NCI-H82 (cell line): ENCODE measurements at regions not wholly inside any gene's neighbourhood (a gene's known extent, or its start where the extent isn't known, plus 50 kb on each side); places are given as distances from the start of the nearest gene placed in this dataset.
"Not testable (repeated sequence)": the region's sequence is repeated elsewhere in the genome, so short reads cannot be mapped to it uniquely, and the experiment has no call there.

Source experiments
- DNase-seq: peaks from one replicate; lab custom pipeline; 2025; lab: John Stamatoyannopoulos, UW

DNA sequence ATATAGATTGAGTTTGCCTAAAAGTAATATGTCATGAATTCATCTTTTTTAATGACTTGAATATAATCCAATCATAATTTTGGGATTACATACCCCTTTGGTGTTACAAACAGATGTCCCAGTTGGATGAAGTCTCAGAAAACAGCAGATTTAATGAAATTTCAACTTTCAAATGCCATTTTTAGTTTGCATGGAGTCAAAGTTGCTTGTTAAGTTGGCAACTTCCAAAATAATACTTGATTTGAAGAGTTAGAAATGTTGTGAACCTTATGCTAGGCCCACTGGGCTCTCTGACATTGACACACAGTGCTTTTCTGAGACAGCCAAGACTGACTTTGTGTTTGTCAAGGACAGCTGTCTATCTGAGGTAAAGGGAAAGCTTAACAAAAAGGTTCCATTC, 248.1 kb downstream of the KIF20B start:
- no peak for DNase-seq

DNA sequence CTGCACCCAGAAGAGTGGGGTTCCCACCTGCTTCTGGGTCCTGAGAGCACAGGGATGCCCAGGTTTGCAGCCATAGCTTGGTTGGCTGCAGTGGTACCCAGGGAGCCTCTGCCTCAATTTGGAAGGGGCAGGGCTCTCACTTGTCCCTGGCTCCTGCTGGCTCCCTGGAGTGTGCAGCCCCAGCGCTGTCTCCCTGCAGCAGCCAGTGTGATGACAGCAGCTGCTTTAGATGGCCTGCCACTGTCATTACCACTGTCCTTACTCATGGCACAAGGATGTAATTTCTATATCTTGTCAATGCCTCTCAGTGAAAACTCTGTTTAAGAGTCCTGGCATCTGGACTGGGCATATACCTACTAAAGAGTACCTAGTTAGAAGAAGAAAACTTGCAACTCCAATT, 250.9 kb downstream of the KIF20B start:
- no peak for DNase-seq

DNA sequence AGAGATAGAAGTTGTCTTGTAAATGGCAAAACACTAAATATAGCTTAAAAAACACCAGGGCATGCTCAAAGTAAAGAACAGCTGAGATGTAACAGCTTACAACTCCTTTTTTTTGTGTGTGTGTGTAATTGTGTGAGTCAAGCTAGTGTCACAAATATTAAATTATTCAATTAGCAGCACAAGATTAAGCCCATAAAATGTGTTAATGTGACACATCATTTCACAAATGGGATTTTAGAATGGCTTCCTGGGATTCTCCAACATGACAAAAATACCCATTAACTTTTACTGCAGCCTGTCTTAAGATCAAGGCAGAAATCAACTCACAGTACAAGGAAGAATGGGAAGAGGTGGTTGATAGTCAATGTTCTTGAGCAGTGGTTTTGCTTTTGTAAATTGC, 251.4 kb downstream of the KIF20B start:
- DNase-seq = no peak

DNA sequence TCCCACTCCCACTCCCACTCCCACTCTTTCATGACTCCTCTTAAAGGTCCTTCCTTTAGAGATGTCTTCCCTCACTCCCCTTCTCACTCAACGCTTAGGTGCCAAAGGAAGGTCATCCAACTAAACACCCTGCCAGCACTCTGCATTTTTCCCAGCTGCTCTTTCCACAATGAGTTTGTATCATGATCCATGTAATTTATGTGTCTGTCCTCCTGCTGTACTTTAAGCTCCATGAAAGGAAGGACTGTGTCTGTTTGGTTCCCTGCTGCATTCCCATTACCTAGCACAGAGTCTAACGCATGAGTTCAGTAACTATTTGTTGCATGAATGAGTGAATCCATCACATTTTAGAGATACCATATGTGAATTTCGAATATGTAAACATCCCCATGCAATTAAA, 252.7 kb downstream of the KIF20B start:
- no peak for DNase-seq

DNA sequence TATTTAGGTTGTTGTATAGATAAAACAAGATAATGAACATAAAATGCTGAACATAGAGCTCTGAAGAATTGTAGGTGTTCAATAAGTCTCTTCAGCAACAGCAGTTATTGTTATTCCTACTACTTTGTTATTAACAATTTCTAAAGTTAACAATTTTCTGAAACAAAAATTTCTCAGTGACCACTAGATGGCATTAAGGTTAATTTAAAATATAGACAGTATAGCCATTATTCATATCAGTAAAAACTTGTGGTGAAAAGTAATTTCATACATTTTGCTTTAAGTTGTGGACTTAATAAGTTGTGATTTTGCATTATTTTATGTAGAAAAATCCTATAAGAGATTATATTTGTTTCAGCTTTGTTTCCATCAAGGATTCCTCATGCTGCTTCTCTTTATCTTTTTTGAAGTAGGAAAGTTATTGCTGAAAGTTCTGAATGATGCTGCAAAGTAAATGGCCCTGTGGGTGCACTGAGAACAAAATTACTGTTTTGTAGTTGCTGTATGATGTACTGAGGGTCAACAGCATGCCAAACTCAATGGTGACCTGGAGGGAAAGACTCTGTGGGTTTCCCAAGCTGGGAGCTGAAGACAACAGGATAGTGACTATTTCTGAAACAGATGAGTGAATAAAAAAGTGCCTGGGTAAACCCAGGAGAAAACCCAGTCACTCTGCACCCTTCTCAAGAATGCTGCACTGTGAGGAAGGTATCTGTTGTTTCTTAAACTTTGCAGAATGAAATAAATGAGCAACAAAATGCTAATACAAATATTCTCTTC, 253.6 kb downstream of the KIF20B start:
- DNase-seq = no peak

DNA sequence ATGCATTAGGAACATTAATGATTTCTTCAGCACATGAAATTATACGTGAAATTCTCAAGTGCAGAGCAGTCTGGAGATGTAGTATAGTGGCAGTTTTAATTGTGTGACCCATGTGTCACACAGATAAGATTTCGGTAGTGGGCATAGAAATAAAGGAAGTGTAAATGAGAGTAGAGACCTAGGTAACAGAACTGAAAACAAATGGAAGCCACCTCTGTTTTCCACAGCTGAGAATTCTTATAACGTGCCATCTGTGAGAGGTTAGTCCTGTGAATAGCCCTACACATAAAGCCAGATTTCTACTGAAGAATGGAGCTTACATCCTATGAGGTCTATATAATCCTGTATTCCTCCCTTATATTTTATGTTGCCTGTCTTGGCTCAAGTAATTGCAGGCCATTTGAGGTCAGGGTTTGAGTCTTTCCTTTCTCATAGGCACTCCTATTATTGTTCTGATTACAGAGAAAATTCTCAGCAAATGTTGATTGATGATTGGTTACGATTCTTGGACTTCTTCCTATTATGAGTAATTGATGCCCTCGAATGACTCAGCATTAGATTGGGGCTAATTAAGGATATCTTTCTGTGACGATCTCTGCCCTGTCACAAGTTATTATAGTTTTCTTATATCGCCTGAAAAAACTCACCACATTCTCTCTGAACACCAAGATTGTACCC, 258.2 kb downstream of the KIF20B start:
- DNase-seq = no peak

DNA sequence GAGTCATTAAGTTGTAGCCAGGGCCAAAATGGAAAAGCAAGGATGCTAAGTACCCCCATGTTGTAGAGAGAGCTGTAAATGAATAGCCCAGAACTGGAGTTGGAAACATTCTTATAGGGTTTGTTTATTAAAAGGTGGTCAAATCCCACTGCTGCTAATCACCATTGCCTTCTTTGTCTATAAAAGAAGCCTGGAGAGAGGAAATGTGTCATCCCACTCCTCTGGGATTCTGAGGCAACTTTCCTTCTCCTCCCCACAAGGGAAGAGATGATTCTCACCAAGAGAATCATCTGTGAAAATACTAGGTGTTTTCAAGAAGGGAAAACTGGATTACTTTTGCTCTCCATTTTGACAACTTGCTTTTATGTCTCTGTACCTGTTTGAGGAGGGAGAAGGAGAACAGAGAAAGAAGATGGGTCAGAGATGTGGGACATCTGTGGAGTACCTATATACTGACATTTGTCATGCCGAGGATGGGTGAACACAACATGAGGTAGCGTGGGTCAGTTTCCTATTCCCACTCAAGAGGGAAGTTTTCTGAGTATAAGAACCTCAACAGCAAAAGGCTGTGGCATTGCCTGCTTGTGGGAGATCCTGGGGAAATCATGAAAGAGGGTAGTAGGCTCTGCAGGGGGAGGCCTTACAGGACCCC, 262.2 kb downstream of the KIF20B start:
- no peak for DNase-seq

DNA sequence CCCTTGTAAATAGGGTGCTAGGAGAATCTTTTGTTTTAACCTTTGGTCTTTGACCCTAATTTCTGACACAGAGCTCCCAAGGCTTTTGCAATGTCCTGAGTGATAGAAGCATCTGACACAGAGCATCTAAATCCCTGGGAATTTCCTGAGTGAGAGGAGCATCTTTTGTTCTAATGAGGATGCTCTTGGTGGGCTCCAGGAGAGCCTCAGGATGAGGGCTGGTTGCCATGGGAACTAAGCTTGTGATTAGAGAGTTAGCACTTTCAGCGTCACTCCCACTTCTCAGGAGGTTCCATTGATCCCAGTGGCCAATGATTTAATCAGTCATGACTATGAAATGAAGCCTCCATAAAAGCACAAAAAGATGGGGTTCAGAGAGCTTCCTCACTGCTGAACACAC, 264.8 kb downstream of the KIF20B start:
- DNase-seq = peak; percentile 48

DNA sequence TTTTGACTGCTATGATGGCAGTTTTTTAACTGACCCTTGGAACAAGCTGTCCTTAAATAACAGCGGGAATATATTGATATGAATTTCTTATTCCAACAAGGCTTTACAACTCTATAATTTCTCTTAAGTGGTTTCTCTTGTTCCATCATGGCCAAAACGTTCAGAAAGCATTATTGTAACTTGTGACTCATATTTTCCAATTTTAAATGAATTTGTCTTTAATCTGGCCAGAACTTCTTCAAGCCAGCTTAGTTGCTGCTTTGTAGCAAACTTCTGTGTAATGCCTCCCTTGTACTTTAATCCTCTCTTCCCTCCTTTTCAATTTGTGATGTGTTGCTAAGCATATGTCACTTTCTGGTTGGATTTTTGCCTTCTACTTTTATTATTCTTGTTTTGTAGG, 271.9 kb downstream of the KIF20B start:
- DNase-seq = no peak

DNA sequence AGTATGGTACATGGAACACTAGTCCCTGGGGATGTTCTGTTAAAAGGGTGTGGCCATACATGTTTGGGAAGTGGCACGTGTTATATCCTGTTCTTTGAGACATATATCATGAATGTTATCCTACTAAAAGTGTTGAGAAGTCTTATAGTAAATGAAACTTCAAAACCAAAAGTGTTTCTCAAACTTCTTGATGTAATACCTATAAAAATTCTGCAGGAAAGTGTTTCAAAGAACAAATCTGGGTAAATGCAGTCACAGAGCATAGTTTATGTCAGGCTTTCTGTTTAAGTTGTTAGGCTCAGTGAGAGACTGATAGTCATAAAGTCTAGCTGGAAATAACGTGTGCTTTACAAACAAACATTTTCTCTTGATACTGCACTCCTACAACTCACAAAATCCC, 273.7 kb downstream of the KIF20B start:
- no peak for DNase-seq

DNA sequence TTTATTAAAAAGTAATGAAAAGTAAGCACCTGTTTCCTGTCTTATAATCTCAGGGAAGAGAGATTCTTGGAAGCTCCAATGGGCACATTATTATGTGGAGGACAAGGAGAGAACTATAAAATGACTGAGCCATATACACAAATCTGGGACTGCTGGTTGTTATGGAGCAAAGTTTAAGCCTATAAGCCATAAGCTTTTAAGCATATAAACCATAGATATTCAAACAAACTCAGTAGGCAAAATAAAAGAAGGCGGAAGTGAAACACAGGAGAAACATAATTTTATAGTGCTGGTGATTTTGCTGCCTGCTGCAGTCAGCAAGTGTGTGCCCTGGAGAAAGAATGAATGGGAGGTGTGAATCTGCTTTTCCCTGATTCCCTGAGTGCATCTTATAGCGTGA, 274.4 kb downstream of the KIF20B start:
- peak; percentile 14 for DNase-seq

DNA sequence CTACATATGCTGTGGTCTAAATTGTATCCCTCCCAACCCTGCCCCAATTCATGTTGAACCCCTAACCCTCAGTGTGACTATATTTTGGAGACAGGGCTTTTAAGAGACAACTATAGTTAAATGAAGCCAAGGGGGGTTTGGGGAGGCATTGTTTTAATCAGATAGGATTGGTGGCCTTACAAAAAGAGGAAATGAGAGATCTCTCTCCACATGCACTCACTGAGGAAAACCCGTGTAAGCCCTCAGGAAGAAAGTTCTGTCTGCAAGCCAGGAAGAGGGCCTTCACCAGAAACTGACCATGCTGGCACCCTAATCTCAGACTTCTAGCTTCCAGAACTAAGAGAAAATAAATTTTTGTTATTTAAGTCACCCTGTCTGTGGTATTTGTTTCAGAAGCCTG, 276.7 kb downstream of the KIF20B start:
- no peak for DNase-seq

DNA sequence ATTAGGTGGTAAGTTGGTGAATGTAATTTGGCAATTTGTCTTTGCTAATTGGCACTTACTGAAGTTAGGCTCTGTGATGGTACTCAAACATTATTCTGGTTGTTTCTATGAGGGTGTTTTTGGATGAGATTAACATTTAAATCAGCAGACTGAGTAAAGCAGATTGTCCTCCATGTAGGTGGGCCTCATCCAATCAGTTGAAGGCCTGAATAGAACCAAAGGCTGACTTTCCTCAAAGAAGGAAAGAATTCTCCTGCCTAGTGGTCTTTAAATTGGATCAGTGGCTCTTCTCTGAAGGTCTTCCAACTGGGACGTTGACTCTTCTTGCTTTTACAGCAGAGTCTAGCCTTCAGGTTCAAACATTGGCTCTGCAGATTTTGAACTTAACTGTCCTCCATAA, 278.3 kb downstream of the KIF20B start:
- DNase-seq = no peak

DNA sequence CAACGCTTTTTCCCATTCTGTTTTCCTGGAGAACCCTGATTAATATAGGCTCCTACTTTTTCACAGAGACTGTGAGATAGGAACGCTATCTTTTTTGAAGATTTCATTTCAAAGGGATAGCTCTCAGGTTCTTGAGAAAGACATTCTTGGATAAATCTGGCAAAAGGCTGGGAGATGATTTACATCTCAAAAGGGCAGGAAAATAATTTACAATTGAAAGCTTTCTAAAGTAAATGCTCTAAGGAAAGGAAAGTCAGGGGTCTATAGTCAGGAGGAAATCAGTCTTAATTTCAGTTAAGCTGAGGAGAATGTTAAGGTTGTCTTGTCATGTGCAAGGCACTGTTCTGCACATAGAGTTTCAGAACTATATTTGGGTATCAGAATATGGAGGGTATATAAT, 278.8 kb downstream of the KIF20B start:
- DNase-seq = no peak

DNA sequence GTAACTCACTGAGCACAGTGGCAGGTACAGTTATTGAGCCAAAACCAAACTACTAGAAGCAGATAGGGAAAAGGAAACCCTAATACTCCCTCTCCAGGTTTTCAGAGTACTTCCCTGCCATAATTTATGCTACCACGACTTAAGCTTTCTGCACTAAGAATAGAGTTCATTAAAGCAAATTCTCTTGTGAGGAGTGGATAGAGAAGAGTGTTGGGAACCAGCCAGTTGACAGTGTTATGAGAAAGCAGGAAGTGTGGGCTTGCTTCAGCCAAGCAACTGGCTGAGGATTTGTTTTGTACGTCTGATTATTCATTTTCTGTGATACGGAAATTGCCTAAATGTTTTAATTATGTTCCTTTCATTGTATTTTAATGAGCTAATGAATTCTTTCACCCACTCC, 280.5 kb downstream of the KIF20B start:
- no peak for DNase-seq

DNA sequence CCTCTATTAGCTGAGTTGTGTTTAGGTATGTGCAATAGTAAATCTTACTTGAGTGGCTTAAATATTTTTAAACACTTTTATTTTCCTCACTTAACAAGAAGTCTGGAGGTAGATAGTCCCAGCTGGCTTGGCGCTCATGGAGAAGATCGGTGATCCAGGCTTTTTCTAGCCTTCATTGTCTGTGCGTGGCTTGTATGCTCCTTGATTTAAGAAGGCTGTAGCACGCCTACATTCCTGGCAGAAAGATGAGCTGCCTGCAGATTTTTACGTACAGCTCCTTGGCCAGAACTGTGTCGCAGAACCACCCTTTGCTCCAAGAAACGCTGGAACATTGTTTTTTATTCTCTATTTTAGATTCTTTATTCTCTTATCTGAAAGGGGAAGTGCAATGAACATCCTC, 284.1 kb downstream of the KIF20B start:
- DNase-seq = no peak

DNA sequence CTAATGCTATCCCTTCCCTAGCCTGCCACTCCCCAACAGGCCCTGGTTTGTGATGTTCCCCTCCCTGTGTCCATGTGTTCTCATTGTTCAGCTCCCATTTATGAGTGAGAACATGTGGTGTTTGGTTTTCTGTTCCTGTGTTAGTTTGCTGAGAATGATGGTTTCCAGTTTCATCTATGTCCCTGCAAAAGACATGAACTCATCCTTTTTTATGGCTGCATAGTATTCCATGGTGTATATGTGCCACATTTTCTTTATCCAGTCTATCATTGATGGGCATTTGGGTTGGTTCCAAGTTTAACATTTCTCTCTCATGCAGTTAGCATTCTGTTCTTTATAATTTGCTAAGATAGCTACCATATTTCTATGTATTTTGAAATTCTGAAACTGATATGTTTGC, 287.0 kb downstream of the KIF20B start:
- DNase-seq = not testable (repeated sequence)

DNA sequence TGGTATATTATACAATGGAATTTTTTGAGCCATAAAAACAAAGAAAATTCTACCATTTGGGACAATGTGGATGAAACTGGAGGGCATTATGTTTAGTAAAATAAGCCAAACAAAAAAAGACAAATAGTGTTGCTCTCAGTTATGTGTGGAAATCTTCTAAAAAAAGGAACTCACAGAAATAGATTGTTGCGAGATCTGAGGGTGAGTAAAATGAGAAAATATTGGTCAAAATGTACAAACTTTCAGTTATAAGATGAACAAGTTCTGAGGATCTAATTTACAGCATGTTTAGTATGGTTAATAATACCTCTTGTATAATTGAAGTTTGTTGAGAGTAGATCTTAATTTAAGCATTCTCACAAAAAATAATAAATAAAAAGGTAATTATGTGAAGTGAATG, 291.2 kb downstream of the KIF20B start:
- DNase-seq = no peak

DNA sequence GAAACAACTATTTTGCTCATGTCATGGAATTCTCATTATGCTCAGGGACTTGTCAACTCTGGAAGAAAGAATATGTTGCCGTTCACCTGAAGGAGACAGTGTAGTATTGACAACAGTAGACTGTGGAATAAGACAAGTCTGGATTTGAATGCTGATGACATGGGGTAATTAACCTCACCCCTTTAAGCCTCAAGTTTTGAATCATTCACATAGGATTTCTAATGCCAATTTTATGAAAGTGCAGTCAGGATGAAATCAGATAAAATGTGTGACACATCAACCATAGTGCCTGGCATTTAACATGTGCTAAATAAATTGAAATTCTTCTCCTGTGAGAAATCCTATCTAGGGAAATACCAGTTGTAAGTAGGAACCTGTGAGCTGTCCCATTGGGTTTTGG, 305.8 kb downstream of the KIF20B start:
- DNase-seq = no peak

DNA sequence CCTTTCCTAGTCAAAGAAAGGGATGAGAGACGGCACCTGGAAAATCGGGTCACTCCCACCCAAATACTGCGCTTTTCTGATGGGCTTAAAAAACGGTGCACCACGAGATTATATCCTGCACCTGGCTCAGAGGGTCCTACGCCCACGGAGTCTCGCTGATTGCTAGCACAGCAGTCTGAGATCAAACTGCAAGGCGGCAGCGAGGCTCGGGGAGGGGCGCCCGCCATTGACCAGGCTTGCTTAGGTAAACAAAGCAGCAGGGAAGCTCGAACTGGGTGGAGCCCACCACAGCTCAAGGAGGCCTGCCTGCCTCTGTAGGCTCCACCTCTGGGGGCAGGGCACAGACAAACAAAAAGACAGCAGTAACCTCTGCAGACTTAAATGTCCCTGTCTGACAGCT, 309.9 kb downstream of the KIF20B start:
- not testable (repeated sequence) for DNase-seq

DNA sequence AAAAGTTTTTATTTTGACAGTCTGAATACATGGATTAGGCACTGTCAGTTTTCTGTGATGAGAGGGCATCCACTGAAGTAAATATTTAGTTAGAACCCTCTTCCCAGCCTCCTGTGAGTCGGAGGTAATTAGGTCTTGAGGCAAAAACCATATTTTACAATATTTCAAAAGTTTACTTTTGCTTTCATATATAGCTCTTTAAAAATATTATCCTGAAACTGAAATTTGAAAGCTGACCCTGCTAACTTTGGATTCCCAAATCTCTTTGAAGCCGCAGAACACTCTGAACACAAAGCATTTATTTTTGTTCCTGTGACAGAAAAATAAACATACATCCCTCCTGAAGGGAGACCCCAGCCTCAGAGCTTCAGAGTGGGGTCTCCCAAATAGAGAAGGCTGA, 317.4 kb downstream of the KIF20B start:
- no peak for DNase-seq

DNA sequence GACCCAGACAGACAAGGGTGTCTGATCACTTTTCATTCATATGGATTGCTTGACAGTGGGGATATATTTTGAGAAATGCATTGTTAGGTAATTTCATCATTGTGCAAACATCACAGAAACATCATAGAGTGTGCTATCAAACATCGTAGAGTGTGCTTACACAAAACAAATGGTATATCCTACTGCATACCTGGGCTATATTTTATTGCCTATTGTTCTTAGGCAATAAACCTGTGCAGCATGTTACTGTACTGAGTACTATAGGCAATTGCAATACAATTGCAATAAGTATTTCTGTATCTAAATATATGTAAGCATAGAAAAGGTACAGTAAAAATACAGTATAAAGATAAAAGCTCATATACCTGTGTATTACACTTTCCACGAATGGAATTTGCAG, 319.1 kb downstream of the KIF20B start:
- DNase-seq = no peak

DNA sequence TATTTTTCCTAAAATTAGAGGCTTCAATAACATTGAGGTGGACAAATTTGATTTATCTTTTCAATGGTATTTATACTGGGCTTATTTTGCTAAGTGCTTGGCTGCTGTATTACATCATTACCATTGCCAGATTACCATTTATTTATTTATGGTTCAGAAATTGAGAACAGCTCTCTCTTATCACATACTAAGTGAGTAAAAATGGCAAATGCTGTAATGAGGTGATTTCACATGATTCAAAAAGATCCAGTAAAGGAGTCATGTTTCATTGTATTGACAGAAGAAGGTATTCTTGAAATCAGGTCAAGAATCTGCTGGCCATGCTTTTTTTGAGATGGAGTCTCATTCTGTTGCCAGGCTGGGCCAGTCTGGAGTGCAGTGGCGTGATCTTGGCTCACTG, 322.6 kb downstream of the KIF20B start:
- no peak for DNase-seq
